Limb (tissue), 2 donors: ENCODE measurements at regions not wholly inside any gene's neighbourhood (a gene's known extent, or its start where the extent isn't known, plus 50 kb on each side); places are given as distances from the start of the nearest gene placed in this dataset.
"Not testable (repeated sequence)": the region's sequence is repeated elsewhere in the genome, so short reads cannot be mapped to it uniquely, and the experiment has no call there.

ENCODE experiments used
- DNase-seq, 2 donors: peaks; one replicate each; pipeline ENCODE4 v3.0.0-alpha.2; 2016; ENCODE audit errors: extremely low spot score in 2 of 2

DNA sequence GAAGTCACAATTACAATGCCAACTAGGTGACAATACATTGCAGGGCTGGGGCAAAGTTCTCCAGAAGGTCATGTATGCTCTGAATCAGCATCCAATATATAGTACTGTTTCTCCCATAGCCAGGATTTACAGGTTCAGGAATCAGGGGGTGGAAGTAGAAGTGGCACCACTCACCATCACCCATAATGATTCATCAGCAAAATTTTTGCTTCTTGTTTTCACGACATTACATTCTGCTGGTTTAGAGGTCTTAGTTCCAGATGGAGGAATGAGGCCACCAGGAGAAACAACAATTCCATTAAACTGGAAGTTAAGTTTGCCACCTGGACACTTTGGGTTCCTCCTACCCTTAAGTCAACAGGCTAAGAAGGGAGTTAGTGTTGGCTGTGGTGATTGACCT is 505.9 kb downstream of the SLC6A15 start:
- DNase-seq, result not testable (repeated sequence)

DNA sequence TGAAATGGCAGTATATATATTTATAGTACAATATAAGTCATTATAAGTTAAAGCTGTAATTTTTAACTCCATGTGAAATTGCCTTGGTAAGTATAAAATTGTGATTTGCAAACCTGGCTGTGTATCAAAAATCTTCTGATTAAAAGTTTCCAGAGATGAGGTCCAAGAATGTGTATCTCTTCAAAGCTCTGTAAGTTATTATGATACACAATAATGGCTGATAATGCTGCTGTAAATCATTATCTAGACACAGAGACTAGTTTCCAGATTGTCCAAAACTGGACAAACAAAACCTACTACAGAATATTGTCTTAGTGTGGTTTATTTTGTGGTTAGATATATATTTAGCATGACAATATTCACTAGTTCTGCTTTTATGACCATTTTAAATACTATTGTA is 514.8 kb downstream of the SLC6A15 start:
- no peak for DNase-seq

DNA sequence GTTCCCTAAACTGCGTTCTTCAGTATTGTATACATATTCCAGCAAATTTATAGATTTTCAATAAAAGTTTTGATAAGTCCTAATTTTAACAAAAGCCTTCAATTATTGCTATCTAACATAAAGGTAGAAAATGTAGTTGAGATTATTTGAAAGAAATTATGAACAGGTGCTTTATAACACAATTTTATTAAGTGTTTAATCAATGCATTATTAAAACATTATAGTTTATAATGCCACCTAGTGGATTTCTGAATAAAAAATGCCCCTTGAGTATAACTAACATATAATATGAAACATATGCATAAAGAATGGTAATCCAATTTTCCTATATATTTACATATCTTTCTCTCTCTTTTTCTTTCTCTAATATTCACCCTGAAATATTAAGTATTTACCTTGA is 515.3 kb downstream of the SLC6A15 start:
- peak in 1 of 2 donors; percentile 55 for DNase-seq

DNA sequence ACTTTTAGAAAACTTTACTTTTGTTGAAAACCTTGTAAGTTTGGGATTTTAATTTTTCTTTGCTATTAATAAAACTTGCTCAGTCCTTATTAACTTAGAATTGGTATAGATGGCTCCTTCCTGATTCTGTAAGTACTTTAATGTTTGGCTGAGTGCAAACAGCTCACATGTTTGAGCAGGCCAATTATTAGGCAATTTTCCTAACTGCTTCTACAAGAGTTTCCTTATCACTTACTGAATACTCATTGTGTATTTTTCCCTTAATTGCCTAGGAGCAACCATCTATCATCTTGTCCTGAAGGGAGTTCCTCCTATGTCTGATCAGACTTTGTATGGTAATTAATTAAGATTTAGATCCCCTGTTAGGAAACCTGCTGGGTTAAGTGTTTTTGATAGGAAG is 521.4 kb downstream of the SLC6A15 start:
- DNase-seq, result not testable (repeated sequence)

DNA sequence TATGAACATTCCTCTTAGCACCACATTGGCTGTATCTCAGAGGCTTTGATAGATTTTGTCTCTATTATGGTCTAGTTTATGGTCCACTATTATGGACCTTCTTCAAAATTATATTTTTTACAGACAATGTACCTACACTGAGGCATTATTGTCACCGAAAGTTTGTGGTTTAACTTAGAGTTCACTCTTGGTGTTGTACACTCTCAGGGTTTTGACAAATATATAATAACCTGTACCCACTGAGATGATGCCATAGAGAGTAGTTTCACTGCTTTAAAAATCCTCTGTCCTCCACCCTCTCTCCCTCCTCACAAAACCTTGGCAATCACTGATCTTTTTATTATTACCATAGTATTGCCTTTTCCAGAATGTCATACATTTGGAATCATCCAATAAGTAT is 528.2 kb downstream of the SLC6A15 start:
- DNase-seq, result no peak

DNA sequence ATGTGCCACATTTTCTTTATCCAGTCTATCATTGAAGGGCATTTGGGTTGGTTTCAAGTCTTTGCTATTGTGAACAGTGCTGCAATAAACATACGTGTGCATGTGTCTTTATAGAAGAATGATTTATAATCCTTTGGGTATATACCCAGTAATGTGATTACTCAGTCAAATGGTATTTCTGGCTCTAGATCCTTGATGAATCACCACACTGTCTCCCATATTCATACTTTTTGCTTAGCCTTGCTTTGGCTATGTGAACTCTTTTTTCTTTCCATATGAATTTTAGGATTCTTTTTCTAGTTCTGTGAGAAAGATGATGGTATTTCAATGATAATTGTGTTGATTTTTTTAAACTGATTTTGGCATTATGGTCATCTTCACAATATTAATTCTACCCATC is 530.1 kb downstream of the SLC6A15 start:
- DNase-seq, result not testable (repeated sequence)

DNA sequence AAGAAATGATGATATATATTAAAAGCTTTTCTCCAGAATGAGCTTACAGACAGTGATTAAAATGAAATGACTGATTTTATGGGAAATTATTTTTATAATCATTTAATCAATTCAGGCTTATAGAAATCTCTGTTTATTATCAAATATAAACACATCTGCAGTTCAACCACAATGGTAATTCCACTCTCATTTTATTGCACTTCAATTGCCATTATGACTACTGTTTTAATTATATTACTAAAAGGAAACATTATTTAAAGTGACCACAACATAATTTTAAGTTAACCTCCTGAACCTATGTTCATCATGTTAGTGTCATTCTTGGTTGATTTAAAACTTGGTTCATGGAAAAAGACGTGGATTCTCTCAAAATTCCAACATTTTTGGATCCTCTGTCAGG is 536.3 kb downstream of the SLC6A15 start:
- no peak for DNase-seq

DNA sequence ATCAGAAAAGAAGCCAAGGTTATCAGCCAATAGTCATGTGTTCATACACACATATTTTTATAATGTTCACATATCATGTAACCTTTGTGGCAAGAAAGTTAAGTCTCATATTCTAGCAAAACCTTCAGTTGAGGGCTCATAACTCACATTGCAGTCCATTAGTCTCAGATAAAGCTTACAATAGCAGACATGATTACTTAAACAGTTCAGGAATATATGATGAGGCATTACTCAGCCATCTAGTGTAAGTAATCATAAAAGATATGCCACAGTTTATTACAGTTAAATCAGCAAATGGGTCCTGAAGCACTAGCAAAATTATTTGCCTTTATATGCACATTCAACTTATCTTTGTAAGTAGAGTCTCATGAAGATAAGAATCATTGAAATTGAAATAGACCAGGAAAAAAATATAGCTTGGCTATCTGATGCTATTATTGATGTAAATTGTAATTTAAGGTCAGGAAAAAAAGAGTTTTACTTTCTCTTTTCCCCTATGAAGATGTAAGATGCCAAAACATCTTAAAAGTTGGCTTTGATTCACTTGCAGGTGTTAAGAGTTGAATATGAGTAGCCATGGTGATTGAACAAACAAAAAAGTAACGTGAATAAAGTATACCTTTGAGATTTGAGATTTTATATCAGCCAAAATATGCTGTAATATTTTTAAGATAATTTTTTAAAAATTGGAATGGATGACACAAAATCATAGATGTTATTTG is 537.0 kb downstream of the SLC6A15 start:
- DNase-seq, result peak in 1 of 2 donors; percentile 47

DNA sequence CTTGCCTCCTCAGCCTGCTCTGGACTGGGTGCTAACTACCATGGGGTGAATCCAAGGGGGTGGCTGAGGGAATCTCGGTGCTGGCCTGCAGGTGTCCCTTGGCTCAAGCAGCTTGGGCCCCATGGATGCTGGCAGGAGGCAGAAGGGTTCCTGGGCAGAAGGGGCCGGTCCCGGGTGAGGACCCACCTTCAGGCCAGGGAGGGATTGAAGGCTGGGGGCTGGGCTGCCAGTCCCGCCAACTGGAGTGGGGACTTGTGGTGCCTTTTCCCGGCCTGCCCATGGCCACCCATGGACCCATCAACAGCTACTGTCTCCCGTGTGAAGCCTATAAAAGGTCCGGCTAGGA is 550.1 kb downstream of the SLC6A15 start:
- no peak for DNase-seq

DNA sequence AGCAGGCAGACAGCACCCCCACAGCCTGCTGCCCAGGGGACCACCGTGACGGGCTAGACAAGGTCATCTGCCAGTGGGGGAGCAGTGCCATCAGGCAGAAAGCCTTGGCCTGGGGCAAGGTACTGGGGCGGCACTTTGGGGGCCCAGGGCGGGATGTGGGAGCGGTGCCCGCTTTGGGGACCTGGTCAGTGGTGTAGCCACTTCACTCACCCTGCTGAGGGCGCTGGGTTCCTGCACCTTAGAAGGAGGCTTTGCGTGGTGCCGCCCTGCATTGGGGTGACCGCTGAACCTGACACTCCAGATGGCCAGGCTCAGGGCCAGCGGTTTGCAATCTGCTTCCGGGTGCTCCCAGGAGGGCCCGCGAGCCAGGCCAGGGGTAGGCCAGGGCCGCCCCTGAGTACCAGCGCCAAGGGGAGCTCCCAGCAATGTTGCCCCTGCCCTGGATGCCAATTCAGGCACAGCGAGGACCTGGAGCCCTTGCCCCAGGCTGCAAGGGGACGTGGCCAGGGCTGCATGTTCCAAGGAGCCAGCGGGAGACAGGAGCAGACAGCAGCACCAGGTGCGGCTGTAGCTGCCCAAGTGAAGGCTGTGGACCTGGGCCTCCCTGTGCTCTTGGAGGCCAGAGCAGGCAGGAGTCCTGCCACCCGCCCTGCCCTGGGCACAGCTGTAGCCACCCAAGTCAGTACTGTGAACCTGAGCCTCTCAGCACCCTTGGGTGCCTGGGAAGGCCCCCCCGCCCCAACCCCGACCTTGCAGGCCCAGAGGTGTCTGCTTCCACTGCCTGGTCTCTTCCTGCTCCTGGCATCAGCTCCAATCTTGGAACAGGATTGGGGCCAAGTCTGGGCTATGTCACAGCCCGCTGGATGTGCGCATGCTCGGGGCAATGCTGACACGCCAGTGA is 550.7 kb downstream of the SLC6A15 start:
- DNase-seq, result no peak

DNA sequence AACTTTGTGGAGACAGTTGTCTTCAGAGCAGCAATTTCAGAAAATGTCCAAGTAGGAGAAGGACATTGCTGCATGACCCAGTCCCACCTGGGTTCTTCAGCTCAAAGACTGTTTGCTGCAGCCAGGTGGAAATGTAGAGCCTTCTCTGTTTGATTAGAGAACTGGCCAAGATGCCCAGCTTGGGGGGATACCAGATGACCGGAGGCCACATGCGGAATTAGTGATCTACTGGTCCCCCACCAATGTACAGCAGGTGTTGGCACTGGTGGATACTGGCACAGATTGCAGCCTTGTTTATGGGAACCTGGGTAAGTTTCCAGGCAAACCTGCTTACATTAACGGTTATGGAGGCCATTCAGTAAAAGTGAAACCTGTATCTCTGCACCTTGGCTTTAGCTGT is 555.3 kb downstream of the SLC6A15 start:
- no peak for DNase-seq

DNA sequence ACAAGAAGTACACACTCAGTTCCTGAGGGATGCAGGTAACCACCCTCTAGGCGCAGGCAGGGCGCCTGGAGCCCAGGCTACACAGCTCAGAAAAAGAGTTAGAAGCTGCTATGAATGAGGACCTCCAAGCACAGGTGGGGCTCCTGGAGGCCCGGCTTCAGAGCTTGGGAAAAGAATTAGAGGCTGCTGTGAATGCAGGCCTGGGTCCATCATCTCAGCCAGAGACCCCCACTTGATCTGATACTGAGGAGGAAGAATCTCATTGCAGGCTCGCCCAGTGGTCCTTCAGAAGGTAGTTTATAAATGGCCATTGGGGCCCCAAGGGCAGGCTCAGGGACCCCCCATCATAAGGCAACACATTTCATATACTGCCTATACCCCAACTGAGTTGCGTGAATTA is 556.4 kb downstream of the SLC6A15 start:
- no peak for DNase-seq

DNA sequence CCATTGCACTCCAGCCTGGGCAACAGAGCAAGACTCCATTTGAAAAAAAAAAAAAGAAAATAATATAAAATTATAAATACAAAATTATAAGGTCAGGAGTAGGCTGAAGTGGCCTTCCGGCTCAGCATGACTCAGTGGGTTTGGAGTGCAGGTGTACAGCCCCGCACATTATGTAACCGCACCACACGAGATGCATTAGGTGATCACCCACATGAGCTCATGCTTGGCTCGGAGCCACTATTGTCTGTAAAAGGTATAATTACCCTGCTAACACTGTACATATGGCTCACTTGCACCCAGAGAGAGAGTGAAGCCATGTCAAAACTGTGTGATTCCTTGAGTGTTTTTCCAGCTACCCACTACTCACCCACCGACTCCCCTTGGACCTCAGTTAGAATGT is 557.0 kb downstream of the SLC6A15 start:
- DNase-seq, result no peak

DNA sequence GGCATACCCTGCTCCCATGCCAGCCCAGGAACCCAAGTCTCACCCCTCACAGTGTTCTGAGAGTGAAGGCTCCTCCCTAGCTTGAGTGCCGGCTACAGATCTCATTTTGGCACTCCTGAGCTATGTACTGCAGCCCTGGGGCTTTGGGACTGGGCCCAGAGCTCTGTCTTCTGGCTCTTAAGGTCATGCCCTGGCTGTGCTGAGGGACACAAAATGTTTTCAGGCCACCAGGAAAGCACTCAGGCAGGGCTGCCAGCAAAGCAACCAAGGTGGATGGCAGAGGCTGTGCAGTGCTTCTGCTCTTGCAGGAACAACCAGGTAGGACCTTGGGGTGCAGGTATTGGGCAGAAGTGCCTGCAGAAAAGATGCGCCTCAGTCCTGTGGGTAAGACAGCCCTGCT is 564.0 kb downstream of the SLC6A15 start:
- no peak for DNase-seq

DNA sequence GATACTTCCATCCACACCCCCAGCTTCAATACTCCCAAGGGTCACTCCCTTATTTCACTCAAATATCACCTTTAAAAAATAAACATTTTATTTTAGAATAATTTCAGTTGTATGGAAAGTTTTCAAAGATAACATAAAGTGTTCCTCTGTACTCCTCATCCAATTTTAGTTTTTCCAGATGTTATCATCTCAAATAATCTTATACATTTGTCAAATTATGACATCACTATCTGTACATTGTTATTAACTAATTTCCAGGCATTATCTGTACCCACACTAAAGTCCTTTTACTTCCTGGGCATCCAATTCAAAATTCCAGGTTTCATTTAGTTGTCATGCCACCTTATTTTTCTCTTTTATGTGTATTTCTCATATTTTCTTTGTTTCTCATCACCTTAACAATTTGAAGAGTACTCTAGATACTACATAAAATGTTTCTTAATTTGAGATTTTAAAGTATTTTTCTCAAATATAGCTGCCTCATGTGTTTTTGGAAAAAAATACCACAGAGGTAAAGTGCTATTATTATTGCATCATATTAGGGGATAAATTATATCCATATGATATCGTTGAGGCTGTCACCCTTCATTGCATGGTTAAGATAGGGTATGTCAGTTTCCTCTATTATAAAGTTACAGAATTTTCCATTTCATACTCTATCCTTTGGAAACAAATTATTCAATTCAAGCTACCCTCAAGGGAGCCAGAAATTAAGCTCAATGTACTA is 571.0 kb downstream of the SLC6A15 start:
- no peak for DNase-seq

DNA sequence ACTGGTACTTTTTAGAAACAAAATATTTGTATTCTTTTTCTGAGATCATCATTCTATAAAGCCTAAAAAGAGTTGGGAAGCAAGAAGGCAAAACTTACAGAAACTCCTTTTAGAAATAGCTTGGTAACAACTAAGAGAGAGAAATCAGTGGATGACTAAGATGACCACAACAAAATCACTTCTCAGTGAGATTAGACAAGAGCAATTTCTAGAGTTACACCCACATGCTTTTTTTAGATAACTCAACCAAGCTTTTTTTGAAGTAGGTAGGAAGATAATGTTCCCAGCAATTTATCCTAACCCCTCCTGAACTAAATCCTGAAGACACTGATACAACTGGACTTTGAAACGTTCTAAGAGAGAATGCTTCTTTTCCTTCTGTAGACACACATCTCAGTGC is 576.4 kb downstream of the SLC6A15 start:
- no peak for DNase-seq

DNA sequence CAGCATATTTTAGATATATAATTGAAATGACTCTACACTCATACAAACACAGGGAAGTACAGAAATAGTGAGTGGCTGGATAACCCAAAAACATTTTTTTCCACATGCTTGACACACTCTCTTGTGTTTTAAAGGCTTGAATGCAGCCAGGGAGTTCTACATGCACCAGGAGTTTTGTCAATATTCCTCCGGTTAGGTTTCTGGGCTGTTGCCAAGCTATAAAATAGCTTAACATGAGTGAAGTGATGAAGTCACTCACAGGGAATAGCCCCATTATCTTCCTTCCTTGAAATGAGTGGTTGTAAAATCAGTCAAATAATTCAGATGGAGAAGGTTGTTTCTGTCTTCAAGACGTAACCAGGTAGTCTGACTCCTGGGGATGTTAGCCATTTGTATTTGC is 582.7 kb downstream of the SLC6A15 start:
- no peak for DNase-seq

DNA sequence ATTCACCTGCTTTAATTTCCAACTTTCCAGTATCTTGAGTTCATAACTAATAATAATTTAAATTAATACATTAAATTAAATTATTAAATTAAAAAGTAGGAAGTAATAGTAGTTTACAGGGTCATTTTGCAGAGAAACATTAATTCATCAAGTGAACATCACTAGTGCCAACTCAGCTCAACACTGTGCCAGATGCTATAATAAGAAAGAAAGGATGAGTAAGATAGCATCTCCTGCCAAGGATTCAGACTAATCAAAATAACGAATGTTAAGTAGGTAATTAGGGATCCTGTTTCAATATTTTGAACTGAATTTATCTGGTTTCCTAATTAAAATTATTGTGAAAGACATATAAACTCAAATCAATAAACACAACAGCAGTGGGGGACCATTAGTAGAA is 596.7 kb downstream of the SLC6A15 start:
- DNase-seq, result no peak

DNA sequence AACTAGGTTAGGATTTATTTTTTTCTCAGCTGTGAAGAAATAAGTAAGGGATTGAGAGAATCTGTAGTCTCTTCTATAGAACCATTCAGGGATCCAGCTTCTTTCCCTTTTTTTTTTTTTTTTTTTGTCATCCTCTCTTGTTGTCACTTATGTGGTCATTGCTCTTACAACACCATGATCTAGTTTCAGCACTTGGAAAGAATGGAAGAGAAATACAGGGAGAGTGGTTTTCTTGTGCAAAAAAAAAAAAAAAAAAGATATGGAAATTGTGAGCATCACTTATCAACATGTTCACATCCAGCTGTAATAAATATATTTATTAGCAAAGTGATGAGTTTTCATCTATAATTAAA is 599.3 kb downstream of the SLC6A15 start:
- DNase-seq, result no peak

DNA sequence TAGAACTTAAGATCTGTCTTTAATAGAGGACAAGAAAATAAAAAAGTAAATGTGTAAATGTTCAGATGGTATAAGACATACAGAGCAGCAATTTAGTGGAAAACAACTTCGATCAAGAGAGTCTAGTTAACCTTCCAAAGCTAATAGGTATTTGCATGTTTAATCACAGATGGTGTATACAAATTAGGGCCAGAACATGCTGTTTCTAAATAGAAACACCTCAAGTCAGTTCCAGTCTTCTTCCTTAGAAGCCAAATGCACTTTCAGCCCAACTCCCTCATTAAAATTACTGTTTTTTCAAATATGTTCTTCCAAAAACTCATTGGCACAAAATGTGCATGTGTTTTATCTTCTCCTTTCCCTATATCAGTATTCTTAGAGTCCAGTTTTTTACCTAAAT is 604.4 kb downstream of the SLC6A15 start:
- DNase-seq, result no peak

DNA sequence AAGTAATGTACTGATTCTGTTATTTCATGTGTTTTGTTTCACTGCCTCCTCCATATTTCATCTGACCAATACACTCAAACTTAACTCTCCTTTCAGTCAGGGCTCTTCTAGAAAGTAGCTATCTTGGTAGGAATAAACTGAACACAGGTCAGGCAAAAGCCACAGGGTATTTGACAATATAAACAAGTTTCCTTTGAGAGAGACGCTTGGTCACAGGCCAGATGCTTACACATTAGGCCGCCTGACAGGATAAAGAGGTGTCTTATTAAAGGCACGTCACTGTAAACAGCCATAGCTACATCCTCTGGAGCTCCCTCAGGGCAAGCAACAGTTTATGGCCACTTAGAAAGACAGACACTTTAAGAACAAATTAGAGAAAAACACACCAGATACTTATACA is 607.5 kb downstream of the SLC6A15 start:
- no peak for DNase-seq

DNA sequence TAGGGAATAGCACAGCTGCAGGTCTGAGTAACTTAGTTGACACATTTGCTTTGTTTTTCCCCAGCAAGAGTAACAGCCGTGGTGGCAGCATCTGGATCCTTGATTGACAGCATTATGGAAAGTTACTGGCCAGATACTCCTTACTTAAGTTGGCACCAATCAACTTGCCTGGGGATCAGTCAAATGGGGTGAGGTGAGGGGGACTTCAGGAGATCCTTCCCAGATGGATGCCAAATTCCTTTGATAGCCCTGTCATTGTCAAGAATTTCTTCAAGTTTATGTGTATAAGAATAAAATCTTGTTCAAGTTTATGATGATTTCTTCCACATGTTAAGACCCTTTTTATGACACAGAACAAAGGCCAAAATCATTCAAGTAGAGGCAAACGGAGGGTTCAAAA is 618.4 kb downstream of the SLC6A15 start:
- peak in 1 of 2 donors; percentile 42 for DNase-seq
